RWPE2 (cell line): ENCODE measurements at regions not wholly inside any gene's neighbourhood (a gene's known extent, or its start where the extent isn't known, plus 50 kb on each side); places are given as distances from the start of the nearest gene placed in this dataset.
"Not testable (repeated sequence)": the region's sequence is repeated elsewhere in the genome, so short reads cannot be mapped to it uniquely, and the experiment has no call there.

Experiments used
- ATAC-seq: fragments of 200-7000 bp; cut with Tn5 transposase; 3 replicates; pipeline ENCODE4 v1.9.1; 2021; ENCODE audit warnings: low read depth
- DNase-seq: peaks from one replicate; pipeline ENCODE4 v3.0.0-alpha.2; 2020; ENCODE audit warnings: low spot score
- H3K27ac ChIP-seq: fragments of 450-650 bp; 2 replicates; pipeline ENCODE4 v1.5.1; 2017; ENCODE audit warnings: mild to moderate bottlenecking; ENCODE audit not compliant: poor library complexity, severe bottlenecking
- H3K27me3 ChIP-seq: fragments of 250-450 bp; sonication (Bioruptor Pico); 2 replicates; pipeline ENCODE4 v1.5.1; 2021; ENCODE audit warnings: mild to moderate bottlenecking, moderate library complexity; ENCODE audit not compliant: insufficient read depth, poor library complexity, severe bottlenecking
- H3K36me3 ChIP-seq: fragments of 250-450 bp; sonication (Bioruptor Pico); 2 replicates; pipeline ENCODE4 v1.5.1; 2020; ENCODE audit warnings: low read depth, mild to moderate bottlenecking, moderate library complexity
- H3K4me1 ChIP-seq: fragments of 250-450 bp; sonication (Bioruptor Pico); 2 replicates; pipeline ENCODE4 v1.5.1; 2021; ENCODE audit warnings: mild to moderate bottlenecking, moderate library complexity; ENCODE audit not compliant: insufficient read depth, poor library complexity, severe bottlenecking
- H3K4me3 ChIP-seq: fragments of 250-450 bp; sonication (Bioruptor Pico); 2 replicates; pipeline ENCODE4 v1.5.1; 2021; ENCODE audit warnings: mild to moderate bottlenecking, moderate library complexity; ENCODE audit not compliant: severe bottlenecking
- H3K9me3 ChIP-seq: fragments of 250-450 bp; sonication (Bioruptor Pico); 2 replicates; pipeline ENCODE4 v1.5.1; 2021; ENCODE audit warnings: mild to moderate bottlenecking, moderate library complexity; ENCODE audit not compliant: severe bottlenecking
- CTCF ChIP-seq: fragments of 450-650 bp; IDR thresholded peaks from one replicate; pipeline ENCODE4 v1.5.1; 2017; ENCODE audit warnings: mild to moderate bottlenecking, moderate library complexity; ENCODE audit not compliant: poor library complexity, severe bottlenecking

GRCh38 chr5:124022966-124023365 is 511.0 kb downstream of the CSNK1G3 start:
- no peak for ATAC-seq
- DNase-seq: no peak
- H3K36me3 ChIP-seq: no peaks in the 10 kb centered on the region
- H3K9me3 ChIP-seq: no peaks in the 10 kb centered on the region
- TF ChIP-seq CTCF: no peak
- H3K27me3 ChIP-seq: no peaks in the 10 kb centered on the region
- H3K27ac ChIP-seq: no peak overlapping the region
- no peak overlapping the region for H3K4me3 ChIP-seq
- no peaks in the 10 kb centered on the region for H3K4me1 ChIP-seq

GRCh38 chr5:124021776-124022175 is 509.8 kb downstream of the CSNK1G3 start:
- no peak for TF ChIP-seq CTCF
- H3K27me3 ChIP-seq: no peaks in the 10 kb centered on the region
- ATAC-seq: no peak
- no peak overlapping the region for H3K27ac ChIP-seq
- no peaks in the 10 kb centered on the region for H3K9me3 ChIP-seq
- H3K4me3 ChIP-seq: no peak overlapping the region
- H3K36me3 ChIP-seq: no peaks in the 10 kb centered on the region
- DNase-seq: no peak
- H3K4me1 ChIP-seq: no peaks in the 10 kb centered on the region

DNA sequence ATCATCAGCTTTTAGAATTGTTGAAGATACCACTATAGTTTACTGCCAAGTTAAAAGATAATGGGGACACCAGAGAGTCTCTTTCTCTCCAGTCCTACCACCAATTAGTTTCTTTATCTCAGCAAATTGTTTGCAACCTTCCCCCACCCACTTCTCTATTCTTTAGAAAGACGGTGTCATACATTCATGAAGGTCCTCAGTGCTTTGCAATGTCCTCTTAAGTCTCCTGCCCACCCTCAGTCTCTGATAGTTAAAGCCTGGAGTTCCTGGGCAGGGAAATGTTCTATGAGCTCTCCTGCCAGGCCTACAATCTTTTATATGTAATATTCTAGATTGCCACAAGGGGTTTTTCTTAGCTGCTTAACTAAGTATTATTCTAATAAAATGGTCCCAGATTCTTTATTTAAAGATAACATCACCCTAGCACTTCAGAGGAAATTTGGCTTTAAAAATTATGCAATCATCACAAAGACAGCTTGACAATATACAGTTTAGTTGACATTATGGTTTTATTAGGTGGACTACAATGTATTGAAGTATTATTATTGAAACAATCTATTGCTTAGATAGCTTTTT is 509.2 kb downstream of the CSNK1G3 start:
- H3K27ac ChIP-seq: no peak overlapping the region
- no peaks in the 10 kb centered on the region for H3K27me3 ChIP-seq
- no peak for TF ChIP-seq CTCF
- no peaks in the 10 kb centered on the region for H3K9me3 ChIP-seq
- no peaks in the 10 kb centered on the region for H3K4me1 ChIP-seq
- no peak for DNase-seq
- H3K4me3 ChIP-seq: no peak overlapping the region
- no peak for ATAC-seq
- no peaks in the 10 kb centered on the region for H3K36me3 ChIP-seq

DNA sequence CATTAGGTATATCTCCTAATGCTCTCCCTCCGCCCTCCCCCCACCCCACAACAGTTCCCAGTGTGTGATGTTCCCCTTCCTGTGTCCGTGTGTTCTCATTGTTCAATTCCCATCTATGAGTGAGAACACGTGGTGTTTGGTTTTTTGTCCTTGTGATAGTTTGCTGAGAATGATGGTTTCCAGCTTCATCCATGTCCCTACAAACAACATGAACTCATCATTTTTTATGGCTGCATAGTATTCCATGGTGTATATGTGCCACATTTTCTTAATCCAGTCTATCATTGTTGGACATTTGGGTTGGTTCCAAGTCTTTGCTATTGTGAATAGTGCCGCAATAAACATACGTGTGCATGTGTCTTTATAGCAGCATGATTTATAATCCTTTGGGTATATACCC is 505.3 kb downstream of the CSNK1G3 start:
- not testable (repeated sequence) for H3K4me1 ChIP-seq, DNase-seq, H3K36me3 ChIP-seq, H3K27ac ChIP-seq, H3K4me3 ChIP-seq, H3K9me3 ChIP-seq, H3K27me3 ChIP-seq, ATAC-seq

GRCh38 chr5:124007675-124008398 is 495.9 kb downstream of the CSNK1G3 start:
- ATAC-seq (no peak), DNase-seq (no peak)
- H3K9me3 ChIP-seq: peaks cover 9% of the 10 kb centered on the region
- no peaks in the 10 kb centered on the region for H3K27me3 ChIP-seq
- no peaks in the 10 kb centered on the region for H3K4me1 ChIP-seq
- H3K27ac ChIP-seq: no peak overlapping the region
- H3K36me3 ChIP-seq: no peaks in the 10 kb centered on the region
- no peak overlapping the region for H3K4me3 ChIP-seq
- no peak for TF ChIP-seq CTCF
